K562 (cell line): ENCODE measurements at regions not wholly inside any gene's neighbourhood (a gene's known extent, or its start where the extent isn't known, plus 50 kb on each side); places are given as distances from the start of the nearest gene placed in this dataset.

Source experiments
- ATAC-seq: fragments of 200-7000 bp; cut with Tn5 transposase; 3 replicates; pipeline ENCODE4 v1.9.1; 2020; ENCODE audit warnings: moderate library complexity
- BruUV-seq: library from RNA; stranded (reverse); fragments of 400-500 nt; replicated peaks from 2 replicates; lab custom pipeline; 2021; lab: Mats Ljungman, UMichigan
- CTCF ChIA-PET: fragments of 300-600 bp; formaldehyde crosslinking; extraction: SDS; loops from one replicate; lab custom pipeline; 2021; ENCODE audit warnings: low intra/inter-chr PET ratio; lab: Yijun Ruan, JAX
- POLR2A ChIA-PET: fragments of 300-600, 350-650 bp; sonication (Branson Sonifier 250); formaldehyde crosslinking; extraction: SDS; loops from one replicate; lab custom pipeline; 2021; ENCODE audit warnings: antibody characterized with exemption, inconsistent platforms; lab: Yijun Ruan, JAX
- DNase-seq, 4 experiments: peaks; one replicate each; pipeline versions ENCODE4 v3.0.0 to v3.0.0-alpha.2; 2011 to 2018; ENCODE audit warnings: low spot score in 3 of 4, mixed read lengths in 3 of 4; ENCODE audit errors: extremely low read depth in 1 of 4
- FAIRE-seq: peaks from 2 replicates; lab custom pipeline; 2011; peaks lifted over from hg19 to GRCh38; lab: Jason Lieb, UNC
- H2AFZ ChIP-seq: 2 replicates; pipeline ENCODE4 v1.6.0; 2011; ENCODE audit warnings: low read depth, low read length, control low read depth, inconsistent platforms
- H3K27ac ChIP-seq: fragments of 200-600 bp; 3 replicates; pipeline ENCODE4 v1.8.0; 2011; ENCODE audit warnings: low read depth, mild to moderate bottlenecking, control low read depth, inconsistent platforms, low read length, moderate library complexity, mixed read lengths; ENCODE audit errors: extremely low read depth
- H3K27me3 ChIP-seq, 2 experiments: fragments of 300-600 bp in 1 of 2; 2 replicates in 1 of 2; 3 replicates in 1 of 2; pipeline versions ENCODE4 v1.6.0 to v1.8.0; 2011; ENCODE audit warnings: inconsistent platforms in 2 of 2, low read length in 2 of 2, mild to moderate bottlenecking in 1 of 2, mixed read lengths in 1 of 2, moderate library complexity in 1 of 2; ENCODE audit not compliant: control insufficient read depth in 2 of 2, insufficient read depth in 2 of 2
- H3K36me3 ChIP-seq: fragments of 300-600 bp; 3 replicates; pipeline ENCODE4 v1.8.0; 2011; ENCODE audit warnings: mild to moderate bottlenecking, low read length, inconsistent platforms; ENCODE audit not compliant: control insufficient read depth, insufficient read depth
- H3K4me1 ChIP-seq, 2 experiments: fragments of 200-600 bp in 1 of 2; replicated peaks in 1 of 2; 2 replicates in 1 of 2; 3 replicates in 1 of 2; pipeline versions ENCODE4 v1.5.1 to v1.8.0; 2011; ENCODE audit warnings: inconsistent platforms in 2 of 2, low read length in 2 of 2, mild to moderate bottlenecking in 1 of 2, mixed read lengths in 1 of 2, moderate library complexity in 1 of 2; ENCODE audit not compliant: control insufficient read depth in 2 of 2, insufficient read depth in 2 of 2
- H3K4me2 ChIP-seq: 2 replicates; pipeline ENCODE4 v1.6.1; 2011; ENCODE audit warnings: low read length, control low read depth, inconsistent platforms, mixed read lengths; ENCODE audit not compliant: insufficient read depth
- H3K4me3 ChIP-seq: fragments of 200-600 bp; sonication (generic), shearing (Covaris generic); 2 replicates; pipeline ENCODE4 v1.5.1; 2016; ENCODE audit warnings: control low read depth, inconsistent platforms
- H3K79me2 ChIP-seq: fragments of 200-600 bp; 3 replicates; pipeline ENCODE4 v1.8.0; 2011; ENCODE audit warnings: low read length, inconsistent platforms; ENCODE audit not compliant: control insufficient read depth, insufficient read depth
- H3K9ac ChIP-seq, 2 experiments: 2 replicates each; pipeline versions ENCODE4 v1.6.0 to v1.6.1; 2011; ENCODE audit warnings: low read depth in 2 of 2, low read length in 2 of 2, control low read depth in 1 of 2, inconsistent platforms in 1 of 2, mild to moderate bottlenecking in 1 of 2, mixed read lengths in 1 of 2; ENCODE audit not compliant: insufficient read depth in 1 of 2
- H3K9me1 ChIP-seq: one replicate; pipeline ENCODE4 v1.6.0; 2011; ENCODE audit warnings: inconsistent platforms, mild to moderate bottlenecking, low read length, moderate library complexity; ENCODE audit not compliant: control insufficient read depth, insufficient read depth
- H3K9me3 ChIP-seq: replicated peaks from 2 replicates; pipeline ENCODE4 v1.5.1; 2011; ENCODE audit warnings: low read depth, low read length, inconsistent platforms; ENCODE audit not compliant: control insufficient read depth, insufficient read depth
- H4K20me1 ChIP-seq: replicated peaks from 2 replicates; pipeline ENCODE4 v1.6.1; 2011; ENCODE audit warnings: low read length, inconsistent platforms, mixed read lengths; ENCODE audit not compliant: control insufficient read depth, insufficient read depth
- ATF7 ChIP-seq: fragments of 450-650 bp; IDR thresholded peaks from 2 replicates; pipeline ENCODE4 v1.7.1; 2014; ENCODE audit warnings: mild to moderate bottlenecking, moderate library complexity
- CXXC5 ChIP-seq: fragments of 250-450 bp; sonication (Bioruptor Pico); IDR thresholded peaks from 2 replicates; pipeline ENCODE4 v1.8.0; 2022; ENCODE audit warnings: inconsistent platforms, mild to moderate bottlenecking, moderate library complexity
- HINFP ChIP-seq: fragments of 450-650 bp; conservative IDR thresholded peaks from 2 replicates; pipeline ENCODE4 v1.6.1; 2016; ENCODE audit warnings: missing genetic modification characterization, low read depth, mild to moderate bottlenecking, control low read depth, missing compliant biosample characterization
- ZNF324 ChIP-seq: fragments of 250-450 bp; sonication (Bioruptor Pico); IDR thresholded peaks from 2 replicates; pipeline ENCODE4 v1.4.0; 2020; ENCODE audit warnings: mild to moderate bottlenecking
- ZNF707 ChIP-seq: fragments of 250-450 bp; sonication (Bioruptor Pico); conservative IDR thresholded peaks from 2 replicates; pipeline ENCODE4 v1.8.0; 2022; ENCODE audit warnings: inconsistent platforms, mild to moderate bottlenecking, moderate library complexity
- WGBS: fragments of 100-300 bp; shearing (Covaris generic); methylation state at CpG from one replicate; pipeline ENCODE4 v1.1.6; 2016; ENCODE audit warnings: low coverage, mixed read lengths; ENCODE audit not compliant: insufficient coverage; ENCODE audit errors: missing lambda C conversion rate; 5-methylcytosine and 5-hydroxymethylcytosine counted together
- in situ Hi-C: fragments of 300-500 bp; cut with MboI; formaldehyde crosslinking; loops from 4 replicates; pipeline ENCODE4 v1.15.0; 2018; ENCODE audit warnings: inconsistent platforms, mixed read lengths
- intact Hi-C: fragments of 100-400 bp; cut with micrococcal nuclease; formaldehyde crosslinking; loops from 2 replicates; pipeline ENCODE4 v1.14.2; 2022
- TF ChIP-seq, protein P1 (sequence below): fragments of 150-350 bp; conservative IDR thresholded peaks from 2 replicates; pipeline ENCODE4 v1.6.1; 2014; ENCODE audit warnings: low read length

DNA sequence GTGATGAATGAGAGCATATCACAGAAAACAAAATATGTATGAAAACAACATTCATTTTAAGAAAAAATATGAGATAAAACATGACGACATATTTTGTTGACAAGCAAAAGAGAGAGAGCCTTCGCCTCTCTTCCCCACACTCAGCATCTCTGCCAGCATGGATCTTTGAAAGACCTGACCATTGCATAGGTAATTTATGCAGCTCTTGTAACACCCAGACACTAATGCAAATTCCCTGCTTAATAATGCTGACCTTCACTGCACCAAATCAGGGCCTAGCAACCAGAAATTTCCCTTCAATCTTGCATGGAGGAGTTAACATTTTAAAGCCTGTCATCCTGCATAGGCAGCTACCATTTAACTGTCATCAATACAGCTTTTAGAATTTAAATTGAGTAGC lies 50.0 kb upstream of the CNR1 start:
- ATAC-seq = no peak

More for the DNA sequence above, 50.0 kb upstream of the CNR1 start:
- Histone ChIP-seq H3K9me1 (no peaks in the 10 kb centered on the region), H3K27ac (no peak overlapping the region), H3K36me3 (no peaks in the 10 kb centered on the region), H3K4me3 (no peak overlapping the region), H3K9ac (no peak overlapping the region), H3K27me3 (no peaks in the 10 kb centered on the region), H3K4me2 (no peak overlapping the region), H3K9me3 (no peaks in the 10 kb centered on the region), H3K79me2 (no peaks in the 10 kb centered on the region), H3K4me1 (no peaks in the 10 kb centered on the region), H2AFZ (no peak overlapping the region), H4K20me1 (no peaks in the 10 kb centered on the region)
- TF ChIP-seq ZNF707 (no peak), ZNF324 (CRISPR knock-in tag) (no peak), ATF7 (no peak), CXXC5 (no peak), HINFP (tag) (no peak)
- TF ChIP-seq, protein P1, sequence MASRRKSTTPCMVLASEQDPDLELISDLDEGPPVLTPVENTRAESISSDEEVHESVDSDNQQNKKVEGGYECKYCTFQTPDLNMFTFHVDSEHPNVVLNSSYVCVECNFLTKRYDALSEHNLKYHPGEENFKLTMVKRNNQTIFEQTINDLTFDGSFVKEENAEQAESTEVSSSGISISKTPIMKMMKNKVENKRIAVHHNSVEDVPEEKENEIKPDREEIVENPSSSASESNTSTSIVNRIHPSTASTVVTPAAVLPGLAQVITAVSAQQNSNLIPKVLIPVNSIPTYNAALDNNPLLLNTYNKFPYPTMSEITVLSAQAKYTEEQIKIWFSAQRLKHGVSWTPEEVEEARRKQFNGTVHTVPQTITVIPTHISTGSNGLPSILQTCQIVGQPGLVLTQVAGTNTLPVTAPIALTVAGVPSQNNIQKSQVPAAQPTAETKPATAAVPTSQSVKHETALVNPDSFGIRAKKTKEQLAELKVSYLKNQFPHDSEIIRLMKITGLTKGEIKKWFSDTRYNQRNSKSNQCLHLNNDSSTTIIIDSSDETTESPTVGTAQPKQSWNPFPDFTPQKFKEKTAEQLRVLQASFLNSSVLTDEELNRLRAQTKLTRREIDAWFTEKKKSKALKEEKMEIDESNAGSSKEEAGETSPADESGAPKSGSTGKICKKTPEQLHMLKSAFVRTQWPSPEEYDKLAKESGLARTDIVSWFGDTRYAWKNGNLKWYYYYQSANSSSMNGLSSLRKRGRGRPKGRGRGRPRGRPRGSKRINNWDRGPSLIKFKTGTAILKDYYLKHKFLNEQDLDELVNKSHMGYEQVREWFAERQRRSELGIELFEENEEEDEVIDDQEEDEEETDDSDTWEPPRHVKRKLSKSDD = no peak
- DNase-seq (no peak), FAIRE-seq (no peak)
- intact Hi-C loops = no loop called here
- in situ Hi-C loops = no loop called here
- ChIA-PET CTCF (no interaction called here), POLR2A (no interaction called here)
- 13% methylated on average over 2 of the region's 2 CpGs for WGBS
- BruUV-seq = no TSS peak
